GM18867 (cell line): ENCODE measurements at regions not wholly inside any gene's neighbourhood (a gene's known extent, or its start where the extent isn't known, plus 50 kb on each side); places are given as distances from the start of the nearest gene placed in this dataset.

ENCODE experiments used
- ATAC-seq: cut with Tn5 transposase; IDR thresholded peaks from one replicate; pipeline ENCODE4 v1.9.1; 2021; ENCODE audit warnings: mild to moderate bottlenecking, moderate library complexity; ENCODE audit not compliant: unreplicated experiment

DNA sequence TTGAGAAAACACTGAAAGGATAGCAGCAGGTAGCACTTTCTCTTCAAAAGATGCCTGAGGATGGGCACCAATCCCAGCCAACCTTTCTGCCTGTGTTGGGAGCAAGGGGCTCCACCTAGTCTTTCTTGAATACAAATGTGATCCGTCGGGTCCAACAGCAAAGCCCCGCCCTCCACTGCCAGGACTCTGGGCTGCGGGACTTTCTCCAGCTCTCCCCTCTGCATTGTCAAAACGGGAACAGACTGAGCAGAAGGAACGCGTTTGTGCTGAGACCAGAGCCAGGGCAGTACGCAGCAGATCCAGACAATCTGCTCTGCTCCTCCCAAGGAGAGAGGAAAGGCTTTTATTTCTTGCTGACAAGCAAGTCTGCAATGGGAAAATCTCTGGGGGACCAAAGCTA lies 139.7 kb downstream of the SEC61B start:
- ATAC-seq = no peak

DNA sequence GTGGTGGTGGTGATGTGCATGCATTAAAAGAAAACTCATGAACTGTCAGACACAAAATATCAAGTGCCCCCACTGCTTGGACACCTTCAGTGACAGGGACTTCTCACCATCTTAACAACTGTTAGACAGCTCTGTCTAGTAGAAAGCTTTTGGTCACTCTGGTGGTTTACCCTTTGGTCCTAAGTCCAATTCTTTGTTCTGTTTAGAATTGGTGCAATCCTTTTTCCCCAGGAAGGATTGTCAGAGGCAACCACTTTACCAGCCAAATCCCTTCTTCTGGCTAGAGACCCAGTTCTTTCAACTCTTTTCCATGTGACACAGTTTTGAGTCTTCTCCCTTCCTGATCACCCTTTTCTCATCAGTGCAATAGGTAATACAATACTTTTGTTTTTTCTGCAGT lies 140.2 kb downstream of the SEC61B start:
- no peak for ATAC-seq

DNA sequence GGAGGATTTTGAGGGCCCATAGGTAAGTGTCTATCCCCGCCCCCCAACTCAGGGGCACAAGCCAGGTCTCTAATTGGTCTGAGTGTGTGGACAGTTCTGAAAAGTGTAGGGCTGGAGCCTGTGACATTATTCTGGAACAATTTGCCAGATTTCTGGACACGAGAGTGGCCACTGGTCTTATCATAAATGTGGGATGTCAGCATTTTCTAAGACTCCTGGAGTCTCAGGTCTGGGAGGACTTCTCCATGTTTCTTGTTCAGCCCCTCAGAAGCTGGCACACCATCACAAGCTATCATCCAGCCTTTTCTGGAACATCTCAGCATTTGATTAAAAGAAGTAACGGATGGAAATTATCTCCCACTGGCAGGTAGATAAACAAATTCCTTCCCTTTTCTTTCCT lies 141.4 kb downstream of the SEC61B start:
- no peak for ATAC-seq

DNA sequence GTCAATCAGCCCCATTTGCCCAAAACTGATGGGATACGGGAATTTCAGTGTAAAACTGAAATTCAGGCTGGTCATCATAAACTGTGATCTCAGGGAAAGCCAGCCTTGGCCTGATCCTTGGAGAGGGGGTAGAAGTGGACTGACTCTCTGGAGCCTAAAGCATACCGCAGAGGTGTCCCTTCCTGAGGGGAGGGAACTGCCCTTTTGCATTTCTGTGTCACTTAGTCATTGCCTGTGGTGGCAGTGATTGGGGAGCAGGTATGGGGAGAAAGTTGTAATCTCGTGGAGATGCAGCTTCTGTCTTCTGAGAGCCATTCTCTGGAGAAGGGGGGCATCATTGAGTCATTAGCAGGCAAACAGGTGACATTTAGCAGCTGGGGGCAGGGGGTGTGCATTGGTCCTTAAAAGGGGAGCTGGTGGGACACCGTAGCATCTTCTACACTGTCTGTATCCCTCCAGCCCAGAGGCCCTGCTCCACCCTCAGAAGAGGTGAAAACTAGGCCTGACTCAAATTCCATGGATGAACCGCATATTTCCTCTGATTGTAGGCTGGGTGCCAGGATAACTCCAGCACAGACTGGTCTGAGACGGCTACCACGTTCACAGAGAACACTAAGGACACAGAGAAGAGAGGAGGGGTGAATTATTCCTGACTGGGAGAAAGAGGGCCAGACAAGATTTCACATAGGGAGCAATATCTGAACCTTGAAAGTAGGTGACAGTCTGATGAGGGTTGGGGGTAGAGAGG lies 143.3 kb downstream of the SEC61B start:
- ATAC-seq = no peak

DNA sequence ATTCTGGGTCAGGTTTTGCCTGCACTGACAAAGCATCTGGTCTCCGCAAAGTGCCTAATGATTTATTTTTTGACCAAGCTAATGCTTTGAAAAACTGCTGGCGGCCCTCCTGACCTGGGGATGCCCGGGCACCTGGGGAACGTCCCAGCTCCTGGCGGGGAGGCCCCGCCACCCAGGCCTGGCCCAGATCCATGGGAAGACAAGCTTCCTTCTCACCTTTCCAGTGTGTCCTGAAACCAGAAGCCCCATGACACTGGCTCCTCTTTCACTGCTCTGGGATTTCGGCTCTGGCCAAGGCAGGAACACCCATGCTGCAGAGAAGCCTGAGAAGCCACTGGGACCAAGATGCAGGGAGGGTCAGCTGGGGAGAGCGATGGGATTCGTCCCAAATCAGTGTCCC lies 144.1 kb downstream of the SEC61B start:
- ATAC-seq = no peak

DNA sequence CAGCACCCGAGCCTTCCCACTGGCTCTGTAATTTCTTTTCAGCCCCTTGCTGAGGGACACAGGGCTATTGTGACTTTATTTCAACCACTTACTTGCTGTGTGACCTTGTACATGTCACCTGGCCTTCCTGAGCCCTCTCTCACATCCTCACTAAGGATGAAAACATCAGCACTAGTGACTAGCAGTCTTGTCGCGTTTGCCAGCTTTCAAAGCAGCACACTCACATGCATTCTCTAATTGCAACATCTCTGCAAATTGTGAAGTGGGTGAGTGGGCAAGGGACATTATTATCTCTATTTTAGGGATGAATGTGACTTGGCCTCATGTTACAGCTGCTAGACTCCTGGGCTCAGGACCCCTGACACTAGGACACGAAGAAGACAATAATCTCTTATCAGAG lies 144.5 kb downstream of the SEC61B start:
- no peak for ATAC-seq

DNA sequence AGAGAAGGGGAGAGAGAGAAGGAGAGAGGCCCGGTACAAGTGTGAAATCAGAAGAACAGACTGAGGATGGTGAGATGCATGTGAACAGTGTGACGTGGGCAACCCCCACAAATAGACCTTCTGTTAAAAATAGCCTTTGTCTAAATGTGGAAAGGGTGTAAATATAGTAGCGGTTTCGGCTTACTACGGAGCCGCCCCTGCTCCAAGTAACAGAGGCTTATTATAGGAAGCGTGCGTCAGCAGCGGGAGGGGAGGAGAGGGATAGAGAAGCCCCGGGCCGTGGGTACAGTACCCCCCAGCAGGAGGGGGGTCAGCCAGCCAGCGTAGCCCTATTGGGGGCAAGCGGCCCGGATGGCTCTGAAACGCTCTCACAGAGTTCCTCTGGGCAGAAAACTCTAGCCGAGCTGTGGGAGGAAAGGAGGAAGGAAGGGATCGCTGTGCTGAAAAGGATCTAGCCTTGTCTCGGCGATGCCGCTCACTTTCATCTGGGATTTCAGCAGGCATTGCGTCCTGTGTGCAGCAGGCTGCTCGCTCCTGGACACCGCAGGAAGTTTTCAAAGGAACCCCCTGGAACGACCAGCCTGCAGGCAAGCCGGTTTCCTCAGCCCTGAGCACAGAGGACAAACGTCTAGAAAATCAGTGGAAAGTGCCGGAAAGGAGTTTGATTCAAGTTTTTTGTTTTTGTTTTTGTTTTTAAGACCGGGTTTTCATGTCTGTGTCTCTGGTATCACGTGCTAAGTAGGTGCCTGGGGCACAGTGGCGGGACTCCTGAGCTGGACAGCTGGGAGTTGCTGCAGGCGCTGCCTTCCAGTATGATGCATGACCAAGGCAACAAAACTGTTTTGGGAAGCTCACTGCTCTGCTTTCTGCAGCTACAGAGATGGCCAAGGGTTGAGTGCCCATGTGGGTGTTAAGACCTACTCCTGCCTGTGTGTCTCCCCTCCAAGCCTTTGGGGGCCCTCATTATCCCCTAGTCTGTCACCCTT lies 146.6 kb downstream of the SEC61B start:
- no peak for ATAC-seq

DNA sequence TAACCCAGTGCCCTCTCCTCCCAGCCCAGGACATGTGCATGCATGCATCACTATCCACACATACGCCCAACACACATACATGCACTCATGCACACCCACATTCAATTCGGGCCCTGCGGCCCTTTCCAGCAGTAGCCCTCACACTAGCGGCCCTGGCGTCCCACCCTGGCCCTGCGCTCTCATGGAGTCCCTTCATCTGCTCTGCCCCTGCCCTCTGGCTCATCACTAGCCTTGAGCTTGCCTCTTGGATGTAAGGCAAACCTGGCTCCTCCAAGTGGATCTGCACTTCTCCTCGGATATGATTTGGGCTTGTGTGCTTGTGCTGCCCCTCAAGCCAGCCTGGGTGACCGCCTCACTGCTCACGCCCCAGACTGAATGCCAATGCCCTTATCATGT lies 147.2 kb downstream of the SEC61B start:
- ATAC-seq = no peak

DNA sequence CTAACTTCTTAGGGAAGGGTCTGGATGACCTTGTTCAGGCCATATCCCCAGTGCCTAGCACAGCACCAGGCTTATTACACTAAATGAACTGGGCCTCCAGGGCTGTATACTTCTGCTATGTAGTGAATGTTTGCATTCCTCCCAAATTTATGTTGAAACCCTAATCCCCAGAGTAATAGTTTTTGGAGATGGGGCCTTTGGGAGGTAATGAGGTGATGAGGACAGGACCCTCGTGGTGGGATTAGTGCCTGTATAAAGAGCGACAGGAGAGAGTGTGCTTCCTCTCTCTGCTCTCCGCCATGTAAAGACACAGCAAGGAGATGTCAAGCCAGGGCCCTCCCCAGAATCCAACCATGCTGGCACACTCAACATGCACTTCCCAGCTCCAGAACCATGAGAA lies 148.3 kb downstream of the SEC61B start:
- ATAC-seq = no peak

DNA sequence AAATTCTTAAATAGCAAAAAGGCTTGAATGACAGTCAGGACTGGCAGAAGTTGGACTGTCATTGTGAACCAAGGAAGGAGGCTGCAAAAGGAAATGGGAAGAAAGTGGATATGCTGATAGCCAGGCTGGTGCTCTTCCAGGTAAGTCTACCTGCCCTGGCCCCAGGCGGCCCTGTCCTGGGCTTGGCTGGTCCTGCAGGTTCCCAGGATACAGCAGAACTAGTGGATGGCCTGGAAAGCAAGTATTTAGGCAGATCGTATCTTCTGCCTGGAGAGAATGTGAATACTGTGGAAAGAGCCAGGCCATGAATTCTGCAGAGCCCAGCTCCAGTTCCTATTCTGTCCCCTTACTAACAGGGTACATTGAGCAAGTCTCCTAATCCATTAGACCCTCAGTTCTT lies 149.3 kb downstream of the SEC61B start:
- no peak for ATAC-seq

DNA sequence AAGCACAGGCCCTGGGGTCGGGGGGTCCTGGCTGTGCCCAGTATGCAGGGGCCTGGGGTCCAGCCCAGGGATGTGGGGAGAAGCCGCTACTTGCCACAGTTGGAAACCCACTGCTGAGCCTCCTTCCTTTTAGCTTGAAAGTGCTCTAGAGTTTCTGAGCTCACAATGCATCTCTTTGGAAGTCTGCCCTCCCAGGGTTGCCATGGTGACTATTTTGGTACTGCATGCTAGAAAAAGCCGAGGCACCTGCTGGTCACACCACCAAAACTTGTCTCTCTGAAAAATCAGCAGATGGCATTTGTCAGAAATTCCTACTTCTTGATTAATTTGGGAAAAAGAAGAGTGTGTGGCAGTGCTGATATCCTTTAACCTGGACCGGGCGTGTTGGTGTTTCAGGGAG lies 151.8 kb downstream of the SEC61B start:
- ATAC-seq = no peak

DNA sequence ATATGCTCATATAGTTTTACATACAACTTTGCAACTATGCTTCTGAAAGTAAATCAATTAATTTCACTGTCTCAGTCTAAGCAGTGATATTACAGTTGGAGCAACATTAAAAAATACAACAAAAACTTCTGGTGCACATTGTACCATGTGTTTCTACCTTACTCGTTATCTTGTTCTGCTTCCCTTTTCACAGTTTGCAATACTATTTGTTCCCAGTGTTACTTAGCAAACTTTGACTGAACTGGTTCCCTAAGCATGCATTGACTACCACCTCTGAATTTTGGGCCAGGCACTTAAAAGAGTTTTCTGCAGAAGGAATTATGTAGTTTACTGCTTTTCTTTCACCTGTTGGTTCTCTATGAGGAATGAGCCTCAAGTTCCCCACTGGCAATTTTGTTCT lies 152.7 kb downstream of the SEC61B start:
- ATAC-seq = no peak

DNA sequence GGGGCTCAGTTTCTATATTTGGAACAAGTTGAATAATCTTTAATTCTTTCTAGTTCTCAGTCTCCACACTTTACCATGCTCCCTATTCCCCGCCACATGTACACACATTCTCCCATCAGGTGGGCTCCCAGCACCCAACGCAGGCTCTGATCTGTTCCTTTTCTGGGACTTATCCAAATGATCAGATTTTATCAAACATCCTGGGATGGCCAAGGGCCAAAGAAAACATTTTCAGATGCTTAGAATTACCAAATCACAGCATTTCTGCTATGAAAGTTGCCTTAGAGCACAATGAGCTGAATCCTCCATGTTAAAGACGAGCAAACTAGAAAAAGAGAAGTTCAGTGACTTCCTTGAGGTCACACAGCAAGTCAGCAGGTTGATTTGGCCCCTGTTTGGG lies 153.4 kb downstream of the SEC61B start:
- no peak for ATAC-seq

DNA sequence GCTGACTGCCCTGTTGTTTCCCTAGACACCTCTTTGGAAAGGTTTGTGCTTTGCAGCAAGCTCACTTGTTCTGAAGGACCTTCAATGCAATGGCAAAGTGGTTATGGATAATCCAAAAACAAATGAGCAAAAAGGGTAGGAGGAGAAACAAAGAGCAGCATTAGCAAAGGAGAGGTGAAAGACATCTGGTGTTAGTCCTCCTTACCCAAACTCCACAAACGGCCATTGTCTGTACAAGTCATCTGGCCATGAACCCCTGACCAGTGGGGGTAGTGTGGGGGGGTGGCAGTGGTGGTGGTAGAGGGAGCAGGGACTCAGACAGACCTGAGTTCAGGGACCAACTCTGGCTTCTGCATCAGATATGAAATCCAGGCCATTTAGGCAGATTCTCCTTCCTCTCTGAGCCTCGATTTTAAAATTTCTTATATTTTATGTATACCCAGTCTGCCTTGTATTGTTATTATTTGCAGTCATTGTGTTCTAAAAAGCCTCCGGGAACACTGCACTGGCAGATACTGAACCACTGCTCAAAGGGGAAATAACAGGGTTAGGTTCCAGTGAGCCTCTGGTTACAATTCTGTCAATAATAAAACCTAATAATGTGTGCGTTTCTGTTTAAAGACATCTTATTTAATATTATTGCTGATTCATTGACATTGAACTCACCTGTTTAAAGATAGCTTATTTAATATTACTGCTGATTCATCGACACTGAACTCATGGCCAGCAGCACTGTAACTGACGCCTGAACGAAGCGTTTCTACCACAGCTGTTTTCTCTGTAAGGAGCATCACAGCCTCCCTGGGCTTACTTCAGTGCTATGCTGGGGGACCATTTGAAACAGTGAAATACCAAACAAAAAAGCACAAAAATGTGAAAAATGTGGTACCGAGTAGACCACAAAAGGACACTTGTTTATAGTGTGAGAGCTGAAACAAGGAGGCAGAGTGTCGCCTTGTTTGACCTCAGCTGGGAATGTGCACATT lies 156.0 kb downstream of the SEC61B start:
- no peak for ATAC-seq

DNA sequence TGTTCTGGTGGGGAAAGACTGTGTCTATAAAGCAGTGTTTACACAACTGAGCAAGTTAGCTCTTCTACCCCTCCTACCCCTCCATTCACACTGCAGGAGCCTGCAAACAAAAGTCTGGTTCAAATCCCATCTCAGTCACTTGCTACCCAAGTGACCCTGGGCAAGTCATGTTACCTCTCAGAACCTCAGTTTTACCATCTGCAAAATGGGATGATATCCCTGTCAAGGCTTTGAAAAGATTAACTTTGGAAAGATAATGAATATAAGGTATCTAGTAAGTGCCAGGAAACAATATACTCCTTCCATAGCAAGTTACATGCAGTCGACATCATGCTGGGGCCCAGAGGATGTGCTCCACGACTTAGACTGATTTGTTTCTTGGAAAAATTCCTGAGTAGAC lies 161.5 kb downstream of the SEC61B start:
- no peak for ATAC-seq

DNA sequence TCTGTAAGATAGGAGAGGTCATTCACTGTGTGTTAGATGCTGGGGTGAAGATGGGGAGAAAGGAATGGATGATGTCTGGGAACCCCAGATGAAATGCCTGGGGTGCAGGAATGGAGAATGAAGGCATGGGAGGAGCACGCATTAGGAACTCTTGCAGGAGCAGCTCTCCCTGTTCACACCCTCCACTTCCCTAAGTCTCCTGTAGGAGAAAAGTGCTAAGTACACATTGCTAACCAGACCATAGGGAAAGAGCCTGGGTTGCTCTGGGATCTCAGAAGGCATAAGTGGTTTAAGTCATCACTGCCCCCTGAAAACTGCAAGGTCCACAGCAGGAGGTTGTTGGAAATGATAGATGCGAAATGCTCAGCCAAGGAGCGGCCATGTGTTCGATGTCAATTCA lies 163.1 kb downstream of the SEC61B start:
- no peak for ATAC-seq

DNA sequence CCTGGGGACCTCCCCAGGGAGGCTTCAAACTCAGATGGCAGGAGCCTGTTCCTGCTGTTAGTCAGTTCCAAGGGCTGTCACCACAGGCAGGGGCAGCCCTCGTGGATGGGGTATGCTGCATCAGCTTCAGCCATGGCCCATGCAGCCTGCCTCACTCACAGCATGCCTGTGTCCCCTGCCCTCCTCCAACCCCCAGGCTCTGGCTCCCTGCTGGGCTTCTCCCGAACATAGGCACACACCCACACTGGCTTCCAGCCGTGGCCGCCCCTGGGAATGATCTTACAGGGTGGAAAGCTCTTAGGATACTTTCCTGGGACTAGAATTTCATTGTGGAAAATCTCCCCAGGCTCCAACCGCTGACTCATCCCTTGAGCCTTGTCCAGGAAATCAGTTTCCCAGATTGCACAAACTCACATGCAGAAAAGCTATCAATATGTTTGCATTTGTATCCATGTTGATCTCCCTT lies 163.8 kb downstream of the SEC61B start:
- ATAC-seq = no peak

DNA sequence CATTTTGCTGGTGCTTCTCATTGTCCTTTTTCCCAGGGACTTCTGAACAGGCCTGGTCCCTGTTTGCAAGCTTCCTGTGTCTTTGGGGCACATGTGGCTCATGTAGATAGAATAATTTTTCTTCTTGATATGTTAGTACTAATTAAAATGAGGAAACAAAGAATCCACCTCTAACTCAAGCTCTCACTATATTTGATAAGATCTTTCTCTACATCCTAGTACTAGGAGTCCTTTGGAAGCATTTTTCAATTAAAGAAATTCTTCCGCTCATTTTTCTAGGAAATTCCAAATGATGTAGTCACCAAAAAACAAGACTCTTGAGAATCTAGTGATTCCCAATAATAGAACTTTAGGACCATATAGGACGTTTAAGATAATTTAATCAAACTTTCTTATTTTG lies 165.3 kb downstream of the SEC61B start:
- ATAC-seq = no peak

DNA sequence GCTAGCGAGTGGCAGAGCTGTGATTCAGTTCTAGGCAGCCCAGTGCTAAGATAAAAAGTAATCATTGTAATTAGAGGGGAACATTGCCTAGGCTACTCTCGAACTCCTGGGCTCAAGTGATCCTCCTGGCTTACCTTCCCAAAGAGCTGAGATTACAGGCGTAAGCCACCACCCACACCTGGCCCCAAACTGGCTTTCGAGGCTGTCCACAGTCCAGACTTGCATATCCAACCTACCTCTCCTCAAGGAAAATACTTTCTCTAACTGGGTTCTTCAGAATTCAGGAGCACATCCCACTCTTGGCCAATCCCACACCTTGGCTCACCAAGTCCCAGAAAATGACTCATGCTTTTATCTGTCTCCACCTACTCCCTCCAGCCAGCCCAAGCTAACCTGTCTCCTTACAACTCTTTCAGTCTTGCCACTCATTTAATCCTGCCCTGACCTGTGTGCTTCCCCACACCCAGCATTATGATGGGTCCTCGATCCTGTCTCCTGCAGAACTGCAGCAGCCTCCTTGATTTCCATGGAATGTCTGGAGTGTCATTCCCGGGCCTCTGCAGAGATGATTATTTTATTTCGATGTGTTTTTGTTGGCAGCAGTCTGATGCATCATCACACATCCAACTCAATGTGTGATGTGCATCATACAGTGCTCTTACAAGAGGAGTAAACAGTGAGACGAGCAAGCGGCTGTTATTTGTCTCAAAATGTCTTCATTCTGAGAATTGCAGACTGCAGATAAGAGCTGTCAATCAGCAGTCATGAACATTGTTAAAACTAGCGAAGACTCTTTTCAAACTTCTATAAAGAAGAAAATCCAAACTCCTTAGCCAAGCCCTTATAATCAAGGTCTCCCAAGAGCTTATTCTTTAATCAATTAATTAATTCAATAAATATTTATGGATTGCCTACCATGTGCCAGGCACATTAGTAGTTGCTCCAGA lies 167.3 kb downstream of the SEC61B start:
- no peak for ATAC-seq
